NB4 (cell line): ENCODE measurements at regions not wholly inside any gene's neighbourhood (a gene's known extent, or its start where the extent isn't known, plus 50 kb on each side); places are given as distances from the start of the nearest gene placed in this dataset.
A peak's percentile ranks its signal among the peaks of the same experiment; 100 is the strongest.
"Not testable (repeated sequence)": the region's sequence is repeated elsewhere in the genome, so short reads cannot be mapped to it uniquely, and the experiment has no call there.

Experiments
- DNase-seq: peaks from one replicate; pipeline ENCODE4 v3.0.0; 2010; ENCODE audit warnings: low read depth
- H3K4me3 ChIP-seq: one replicate; pipeline ENCODE4 v1.5.1; 2011; ENCODE audit warnings: mild to moderate bottlenecking, low read depth, low read length, moderate library complexity
- CTCF ChIP-seq: IDR thresholded peaks from one replicate; pipeline ENCODE4 v1.5.1; 2012; ENCODE audit warnings: low read depth, low read length
- MAX ChIP-seq: IDR thresholded peaks from 2 replicates; pipeline ENCODE4 v1.6.1; 2011; ENCODE audit warnings: low read depth, low read length
- MYC ChIP-seq: IDR thresholded peaks from 2 replicates; pipeline ENCODE4 v1.6.1; 2011; ENCODE audit warnings: low read depth, low read length
- POLR2A ChIP-seq: IDR thresholded peaks from 2 replicates; pipeline ENCODE4 v1.6.1; 2011; ENCODE audit warnings: mild to moderate bottlenecking; ENCODE audit not compliant: insufficient read length; ENCODE audit errors: extremely low read depth

GRCh38 chr10:21379143-21379542 lies 146.3 kb downstream of the SKIDA1 start:
- DNase-seq: no peak
- TF ChIP-seq POLR2A: no peak
- TF ChIP-seq MYC: no peak
- no peak for TF ChIP-seq CTCF
- TF ChIP-seq MAX: no peak
- no peak overlapping the region for H3K4me3 ChIP-seq

DNA sequence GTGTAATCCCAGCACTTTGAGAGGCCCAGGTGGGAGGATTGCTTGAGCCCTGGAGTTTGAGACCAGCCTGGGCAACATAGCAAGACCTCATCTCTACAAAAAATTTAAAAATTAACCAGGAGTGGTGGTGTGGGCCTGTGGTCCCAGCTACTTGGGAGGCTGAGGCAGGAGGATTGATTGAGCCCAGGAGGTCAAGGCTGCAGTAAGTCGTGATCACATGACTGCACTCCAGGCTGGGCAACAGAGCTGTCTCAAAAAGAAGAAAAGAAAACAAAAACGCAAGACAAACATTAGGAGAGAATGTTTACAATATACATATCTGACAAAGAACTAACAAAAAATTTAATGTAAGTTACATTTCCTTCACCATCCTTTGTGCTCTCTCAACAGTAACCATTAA lies 150.2 kb downstream of the SKIDA1 start:
- not testable (repeated sequence) for DNase-seq, H3K4me3 ChIP-seq

DNA sequence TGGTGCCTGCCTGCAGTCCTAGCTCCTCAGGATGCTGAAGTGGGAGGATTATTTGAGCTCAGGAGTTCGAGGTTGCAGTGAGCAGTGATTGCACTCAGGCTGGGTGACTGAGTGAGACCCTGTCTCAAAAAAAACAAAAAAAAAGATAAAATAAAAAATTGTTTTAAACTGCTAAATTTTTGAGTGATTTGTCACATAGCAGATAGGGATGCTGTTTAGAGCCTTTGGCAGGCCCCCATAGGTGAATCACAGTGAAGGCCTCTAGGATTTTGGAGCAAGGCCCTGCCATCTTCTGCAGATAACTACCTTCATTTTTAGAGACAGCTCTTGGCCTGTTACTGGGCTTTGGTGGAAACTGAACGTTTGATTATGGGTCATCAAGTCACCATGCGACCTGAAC lies 151.6 kb downstream of the SKIDA1 start:
- not testable (repeated sequence) for DNase-seq, H3K4me3 ChIP-seq

DNA sequence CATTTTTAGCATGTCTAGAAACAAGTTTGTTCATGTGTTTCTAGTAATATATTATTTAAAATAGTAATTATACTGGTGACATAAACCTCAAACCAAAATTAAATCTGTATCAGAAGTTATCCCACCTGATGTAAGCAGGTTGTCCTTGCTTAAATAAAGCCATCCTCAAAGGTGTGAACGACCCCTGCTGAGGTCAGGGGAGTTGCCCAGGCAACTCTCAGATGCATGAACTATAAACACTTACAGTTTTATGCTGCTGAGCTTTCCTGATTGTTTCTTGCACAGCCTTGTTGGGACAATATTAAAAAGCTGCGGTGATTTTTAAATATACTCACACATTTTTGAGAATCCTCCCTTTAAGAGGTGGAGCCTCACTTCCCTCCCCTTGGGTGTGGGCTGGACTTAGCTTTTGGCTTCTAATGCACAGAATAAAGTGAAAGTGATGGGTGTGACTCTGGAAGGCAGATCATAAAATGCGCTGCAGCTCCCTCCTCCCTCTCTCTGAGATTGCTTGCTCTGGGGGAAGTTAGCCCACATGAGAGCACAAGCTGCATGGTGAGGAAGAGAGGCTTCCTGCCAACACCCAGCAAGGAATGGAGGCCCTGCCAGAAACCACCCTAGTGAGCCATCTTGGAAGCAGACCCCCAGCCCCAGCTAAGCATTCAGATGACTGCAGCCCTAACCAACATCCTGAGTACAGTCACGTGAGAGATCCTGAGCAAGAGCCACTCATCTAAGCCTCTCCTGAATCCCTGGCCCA lies 152.7 kb downstream of the SKIDA1 start:
- H3K4me3 ChIP-seq: no peak overlapping the region
- DNase-seq: peak; percentile 55
- TF ChIP-seq POLR2A: no peak
- TF ChIP-seq CTCF: no peak
- TF ChIP-seq MYC: no peak
- no peak for TF ChIP-seq MAX

DNA sequence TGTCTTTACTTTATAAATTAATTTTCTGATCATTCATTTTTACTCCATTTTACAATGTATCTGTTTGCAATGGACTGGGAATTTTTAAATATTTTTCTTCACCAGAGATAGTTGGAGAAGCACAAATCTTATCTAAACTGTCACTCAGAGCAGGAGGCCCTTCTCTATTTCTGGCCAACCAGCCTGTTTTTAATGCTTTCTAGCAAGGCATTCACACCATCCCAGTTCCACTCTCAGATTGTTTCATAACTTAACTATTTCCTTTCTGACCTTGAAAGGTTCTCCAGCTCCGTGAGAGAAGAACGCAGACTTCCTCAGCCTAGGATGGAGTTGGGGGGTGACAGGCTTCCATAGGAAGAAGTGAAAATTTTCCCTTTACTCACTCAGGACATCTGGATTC lies 155.8 kb downstream of the SKIDA1 start:
- no peak overlapping the region for H3K4me3 ChIP-seq
- DNase-seq: no peak
- TF ChIP-seq MYC (no peak), MAX (no peak), POLR2A (no peak), CTCF (no peak)

- H3K4me3 ChIP-seq: no peak overlapping the region
- no peak for DNase-seq
- TF ChIP-seq CTCF (no peak), POLR2A (no peak), MYC (no peak), MAX (no peak)
Measured at GRCh38 chr10:21368728-21369425, 156.6 kb downstream of the SKIDA1 start.

- DNase-seq: peak; percentile 33
- no peak overlapping the region for H3K4me3 ChIP-seq
- TF ChIP-seq POLR2A: no peak
- no peak for TF ChIP-seq CTCF
- no peak for TF ChIP-seq MYC
- TF ChIP-seq MAX: no peak
Measured at GRCh38 chr10:21368022-21368582, 157.4 kb downstream of the SKIDA1 start.

DNA sequence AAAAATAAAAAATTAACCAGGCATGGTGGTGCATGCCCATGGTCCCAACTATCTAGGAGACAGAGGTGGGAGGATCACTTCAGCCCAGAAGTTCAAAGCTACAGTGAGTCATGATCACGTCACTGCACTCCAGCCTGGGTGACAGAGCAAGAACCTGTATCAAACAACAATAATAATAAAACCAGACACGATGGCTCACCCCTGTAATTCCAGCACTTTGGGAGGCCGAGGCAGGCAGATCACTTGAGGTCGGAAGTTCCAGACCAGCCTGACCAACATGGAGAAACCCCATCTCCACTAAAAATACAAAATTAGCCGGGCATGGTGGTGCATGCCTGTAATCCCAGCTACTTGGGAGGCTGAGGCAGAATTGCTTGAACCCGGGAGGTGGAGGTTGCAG lies 159.4 kb downstream of the SKIDA1 start:
- DNase-seq: not testable (repeated sequence)

More for the DNA sequence above, 159.4 kb downstream of the SKIDA1 start:
- not testable (repeated sequence) for H3K4me3 ChIP-seq
